ENCODE measurements at regions not wholly inside any gene's neighbourhood (a gene's known extent, or its start where the extent isn't known, plus 50 kb on each side); places are given as distances from the start of the nearest gene placed in this dataset.

DNA sequence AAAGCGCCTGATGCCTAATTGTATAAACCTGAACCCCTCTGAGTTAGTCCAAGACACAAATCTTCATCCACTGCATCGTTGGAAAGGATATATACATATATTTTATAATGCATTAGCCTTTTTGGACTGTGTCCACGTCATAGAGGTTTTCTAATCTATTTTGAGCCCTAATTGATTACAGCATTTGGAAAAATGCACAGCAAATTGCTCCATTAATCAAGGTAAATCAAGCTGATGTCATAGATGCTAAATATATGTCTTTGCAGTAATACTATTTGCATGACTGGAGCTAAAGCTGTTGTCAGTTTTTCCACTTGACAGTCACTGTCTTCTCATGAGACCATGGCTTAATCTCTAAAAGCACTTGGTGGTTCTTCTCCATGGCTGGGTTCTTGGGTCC is 483.5 kb upstream of the TNC start:
- TF ChIP-seq, protein P1, sequence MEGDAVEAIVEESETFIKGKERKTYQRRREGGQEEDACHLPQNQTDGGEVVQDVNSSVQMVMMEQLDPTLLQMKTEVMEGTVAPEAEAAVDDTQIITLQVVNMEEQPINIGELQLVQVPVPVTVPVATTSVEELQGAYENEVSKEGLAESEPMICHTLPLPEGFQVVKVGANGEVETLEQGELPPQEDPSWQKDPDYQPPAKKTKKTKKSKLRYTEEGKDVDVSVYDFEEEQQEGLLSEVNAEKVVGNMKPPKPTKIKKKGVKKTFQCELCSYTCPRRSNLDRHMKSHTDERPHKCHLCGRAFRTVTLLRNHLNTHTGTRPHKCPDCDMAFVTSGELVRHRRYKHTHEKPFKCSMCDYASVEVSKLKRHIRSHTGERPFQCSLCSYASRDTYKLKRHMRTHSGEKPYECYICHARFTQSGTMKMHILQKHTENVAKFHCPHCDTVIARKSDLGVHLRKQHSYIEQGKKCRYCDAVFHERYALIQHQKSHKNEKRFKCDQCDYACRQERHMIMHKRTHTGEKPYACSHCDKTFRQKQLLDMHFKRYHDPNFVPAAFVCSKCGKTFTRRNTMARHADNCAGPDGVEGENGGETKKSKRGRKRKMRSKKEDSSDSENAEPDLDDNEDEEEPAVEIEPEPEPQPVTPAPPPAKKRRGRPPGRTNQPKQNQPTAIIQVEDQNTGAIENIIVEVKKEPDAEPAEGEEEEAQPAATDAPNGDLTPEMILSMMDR (IDR thresholded peaks at IDR 0.05; ENCODE audit: low read depth, low read length): no peak

DNA sequence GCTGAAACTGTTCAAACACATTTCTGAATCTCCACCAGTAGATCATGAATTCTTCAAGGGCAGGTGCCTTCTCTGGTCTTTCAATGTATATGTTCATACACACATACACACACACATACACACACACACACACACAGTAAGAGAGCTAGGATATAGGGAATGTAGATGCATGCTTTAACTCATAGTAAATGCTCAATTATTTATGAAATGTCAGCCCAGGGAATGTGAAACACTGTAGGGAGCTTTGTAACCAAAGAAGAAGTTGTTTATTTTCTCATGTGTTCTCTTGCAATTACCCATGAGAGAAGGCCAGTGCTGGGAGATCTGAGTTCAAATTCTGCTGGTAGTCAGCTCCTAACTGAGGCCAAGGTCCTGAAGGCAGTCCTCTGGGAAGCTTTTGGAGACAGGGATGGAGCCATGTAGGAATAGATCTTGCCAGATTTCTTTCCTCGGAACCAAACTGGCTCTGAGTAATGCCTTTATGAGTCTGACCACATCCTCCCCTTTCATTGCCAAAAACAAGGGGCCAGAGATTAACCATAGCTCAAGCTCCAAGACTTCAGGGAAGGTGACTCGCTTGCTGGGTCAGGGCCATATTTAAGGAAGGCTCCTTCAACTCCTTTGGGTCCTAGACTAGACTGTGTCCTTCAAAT is 487.0 kb upstream of the TNC start:
- DNase-seq (ENCODE audit: extremely low read depth, low read depth): peak; percentile 70

More for the DNA sequence above, 483.5 kb upstream of the TNC start:
- no peak for DNase-seq (ENCODE audit: extremely low read depth, low read depth)

DNA sequence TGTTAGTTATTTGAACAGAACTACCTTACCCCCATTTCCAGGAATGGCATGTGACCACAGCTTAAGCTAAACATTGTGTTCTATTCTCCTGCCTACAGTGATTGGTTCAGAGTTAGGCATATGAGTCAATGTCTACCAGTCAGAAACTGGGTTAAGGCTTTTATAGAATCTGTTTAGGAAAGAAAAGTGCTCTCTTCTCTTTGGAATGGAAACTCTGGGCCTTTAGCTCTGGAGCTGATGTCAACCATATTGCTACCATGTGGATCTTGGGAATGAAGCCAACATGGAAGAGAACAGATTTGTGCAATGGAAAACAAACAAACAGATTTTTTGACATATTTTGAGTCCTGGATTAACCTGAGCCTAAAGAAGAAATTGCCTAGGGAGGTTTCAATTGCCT is 488.9 kb upstream of the TNC start:
- TF ChIP-seq, protein P1 (IDR thresholded peaks at IDR 0.05; ENCODE audit: low read depth, low read length): no peak
- no peak for DNase-seq (ENCODE audit: extremely low read depth, low read depth)

More for the DNA sequence above, 487.0 kb upstream of the TNC start:
- TF ChIP-seq, protein P1 (IDR thresholded peaks at IDR 0.05; ENCODE audit: low read depth, low read length): no peak

DNA sequence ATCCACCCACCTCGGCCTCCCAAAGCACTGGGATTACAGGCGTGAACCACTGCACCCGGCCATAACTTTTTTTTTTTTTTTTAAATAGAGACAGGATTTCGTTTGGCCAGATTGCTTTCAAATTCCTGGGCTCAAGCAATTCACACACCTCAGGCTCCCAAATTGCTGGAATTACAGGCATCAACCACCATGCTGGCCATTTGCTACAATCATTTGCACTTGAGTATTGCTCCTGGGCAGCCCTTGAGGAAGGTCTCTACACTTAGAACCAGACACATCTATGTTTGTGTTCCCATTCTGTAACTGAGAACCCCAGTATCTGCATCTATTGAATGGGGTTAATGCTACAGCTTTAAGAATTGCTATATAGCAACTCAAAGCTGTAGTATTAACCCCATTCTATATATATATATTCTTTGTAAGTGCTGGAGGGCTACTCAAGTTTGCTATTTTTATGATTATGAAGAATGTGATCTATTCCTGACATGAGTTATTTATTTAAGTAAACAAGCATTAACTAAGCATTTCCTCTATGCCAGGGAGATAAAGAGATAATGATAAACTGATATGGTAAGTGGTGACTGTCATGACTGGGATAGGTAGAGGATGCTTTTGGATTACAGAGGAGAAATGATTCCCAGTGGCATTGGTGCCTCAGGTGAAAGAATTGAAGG is 496.5 kb upstream of the TNC start:
- TF ChIP-seq, protein P1 (IDR thresholded peaks at IDR 0.05; ENCODE audit: low read depth, low read length): no peak
- no peak for DNase-seq (ENCODE audit: extremely low read depth, low read depth)

DNA sequence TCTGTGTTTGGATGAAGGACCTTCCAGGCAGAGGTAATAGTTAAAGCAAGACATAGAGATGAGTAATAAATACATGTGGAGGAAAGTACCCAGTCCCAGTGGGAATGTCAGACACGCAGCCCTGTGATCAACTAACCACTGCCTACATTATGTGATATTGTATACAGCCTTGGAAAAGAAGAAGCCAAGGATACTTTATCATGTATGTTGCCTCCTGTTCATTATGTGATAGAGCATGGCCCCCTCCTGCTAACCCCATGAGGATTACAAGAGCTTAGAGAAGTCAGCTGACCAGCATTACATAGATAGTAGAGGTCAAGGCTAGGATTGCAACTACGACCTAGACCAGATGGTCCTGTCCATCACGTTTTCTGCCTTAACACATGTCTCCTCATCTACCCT is 497.0 kb upstream of the TNC start:
- no peak for DNase-seq (ENCODE audit: extremely low read depth, low read depth)
- TF ChIP-seq, protein P1 (IDR thresholded peaks at IDR 0.05; ENCODE audit: low read depth, low read length): no peak

DNA sequence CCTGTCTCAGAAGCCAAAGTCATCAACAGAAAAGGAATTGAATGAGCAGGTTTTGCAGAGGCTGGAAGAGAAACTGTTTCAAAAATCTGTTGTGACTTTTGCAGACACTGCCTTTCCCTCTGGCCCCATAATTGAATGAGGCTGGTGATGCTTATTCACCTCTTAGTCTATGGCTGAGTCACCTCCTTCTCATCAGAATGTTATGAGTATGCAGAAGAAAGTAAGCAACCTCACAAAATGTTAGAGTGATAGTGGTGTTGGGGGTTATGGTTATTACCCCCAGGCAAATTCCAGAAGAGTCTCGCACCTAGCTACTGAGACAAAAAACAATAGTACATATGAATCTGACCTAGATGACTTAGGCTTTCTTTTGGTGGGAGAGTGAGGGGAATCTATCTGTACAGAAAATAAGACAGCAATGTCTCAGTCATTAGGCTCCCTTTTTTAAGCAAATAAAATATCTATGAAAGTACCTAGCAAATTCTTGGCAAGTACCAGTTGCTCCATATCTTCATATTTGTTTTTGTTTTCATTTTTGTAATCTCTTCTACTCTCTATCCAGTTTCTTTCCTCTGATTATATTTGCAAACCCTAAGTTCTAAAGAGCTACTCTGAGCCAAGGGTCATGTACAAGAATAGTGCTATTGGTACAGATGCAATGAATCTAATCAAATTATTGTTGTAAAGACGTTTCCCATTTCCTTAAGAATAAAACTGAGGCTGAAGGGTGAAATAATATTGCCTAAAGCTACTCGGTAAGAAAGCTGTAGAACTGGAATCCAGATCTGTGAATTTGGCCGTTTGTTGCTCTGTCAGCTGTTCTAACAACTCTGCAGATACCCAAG is 498.1 kb upstream of the TNC start:
- TF ChIP-seq, protein P1 (IDR thresholded peaks at IDR 0.05; ENCODE audit: low read depth, low read length): no peak
- DNase-seq (ENCODE audit: extremely low read depth, low read depth): peak; percentile 64

Measured in AG09319 (cell line).